ENCODE measurements at regions not wholly inside any gene's neighbourhood (a gene's known extent, or its start where the extent isn't known, plus 50 kb on each side); places are given as distances from the start of the nearest gene placed in this dataset.

GRCh38 chr14:71638523-71639196 lies 293.6 kb upstream of the RGS6 start:
- DNase-seq (ENCODE audit: low read depth), result no peak
- Histone ChIP-seq H3K27me3 (ENCODE audit: control insufficient read depth, insufficient read depth, low read length) (no peaks in the 10 kb centered on the region), H3K4me3 (ENCODE audit: low read depth, low read length) (no peak overlapping the region), H3K36me3 (ENCODE audit: control insufficient read depth, insufficient read depth, low read length) (no peaks in the 10 kb centered on the region)
- CTCF ChIA-PET, result interaction anchor here (0.9 kb wide), 1 partner anchor 11 kb away, joined by 3 read pairs; no protein-coding TSS in a partner anchor
- TF ChIP-seq CTCF (IDR thresholded peaks at IDR 0.05; ENCODE audit: insufficient read depth, low read depth, low read length), result no peak
- POLR2A ChIA-PET, result no interaction called here

- Histone ChIP-seq H3K4me3 (ENCODE audit: low read depth, low read length) (no peak overlapping the region), H3K36me3 (ENCODE audit: control insufficient read depth, insufficient read depth, low read length) (no peaks in the 10 kb centered on the region; the same call in 1 of the 2 replicates), H3K27me3 (ENCODE audit: control insufficient read depth, insufficient read depth, low read length) (no peaks in the 10 kb centered on the region)
- DNase-seq (ENCODE audit: low read depth), result no peak
- TF ChIP-seq CTCF (IDR thresholded peaks at IDR 0.05; ENCODE audit: insufficient read depth, low read depth, low read length), result no peak
- POLR2A ChIA-PET, result no interaction called here
- CTCF ChIA-PET, result interaction anchor here (1.2 to 1.3 kb wide), 2 partner anchors 11 to 24 kb away, joined by 3 read pairs; no protein-coding TSS in a partner anchor
Measured at GRCh38 chr14:71642715-71643114, 289.5 kb upstream of the RGS6 start.

- Histone ChIP-seq H3K36me3 (ENCODE audit: control insufficient read depth, insufficient read depth, low read length) (no peaks in the 10 kb centered on the region; the same call in 1 of the 2 replicates), H3K4me3 (ENCODE audit: low read depth, low read length) (no peak overlapping the region), H3K27me3 (ENCODE audit: control insufficient read depth, insufficient read depth, low read length) (no peaks in the 10 kb centered on the region)
- CTCF ChIA-PET, result no interaction called here
- TF ChIP-seq CTCF (IDR thresholded peaks at IDR 0.05; ENCODE audit: insufficient read depth, low read depth, low read length), result no peak
- DNase-seq (ENCODE audit: low read depth), result no peak
- POLR2A ChIA-PET, result no interaction called here
Measured at GRCh38 chr14:71645656-71646055, 286.6 kb upstream of the RGS6 start.

- H3K36me3 ChIP-seq (ENCODE audit: control insufficient read depth, insufficient read depth, low read length), result no peaks in the 10 kb centered on the region; the same call in 1 of the 2 replicates
- POLR2A ChIA-PET, result no interaction called here
- H3K4me3 ChIP-seq (ENCODE audit: low read depth, low read length), result no peak overlapping the region
- DNase-seq (ENCODE audit: low read depth), result no peak
- TF ChIP-seq CTCF (IDR thresholded peaks at IDR 0.05; ENCODE audit: insufficient read depth, low read depth, low read length), result no peak
- no peaks in the 10 kb centered on the region for H3K27me3 ChIP-seq (ENCODE audit: control insufficient read depth, insufficient read depth, low read length)
- CTCF ChIA-PET, result no interaction called here
Measured at GRCh38 chr14:71646518-71646917, 285.7 kb upstream of the RGS6 start.

GRCh38 chr14:71647086-71647784 lies 285.0 kb upstream of the RGS6 start:
- H3K27me3 ChIP-seq (ENCODE audit: control insufficient read depth, insufficient read depth, low read length), result no peaks in the 10 kb centered on the region
- ChIA-PET POLR2A (no interaction called here), CTCF (no interaction called here)
- no peak for DNase-seq (ENCODE audit: low read depth)
- no peak overlapping the region for H3K4me3 ChIP-seq (ENCODE audit: low read depth, low read length)
- TF ChIP-seq CTCF (IDR thresholded peaks at IDR 0.05; ENCODE audit: insufficient read depth, low read depth, low read length), result no peak
- H3K36me3 ChIP-seq (ENCODE audit: control insufficient read depth, insufficient read depth, low read length), result no peaks in the 10 kb centered on the region; the same call in 1 of the 2 replicates

Measured in BJ (cell line).